ENCODE measurements at regions not wholly inside any gene's neighbourhood (a gene's known extent, or its start where the extent isn't known, plus 50 kb on each side); places are given as distances from the start of the nearest gene placed in this dataset.

GRCh38 chr1:90786709-90787108 lies 69.6 kb upstream of the BARHL2 start:
- Histone ChIP-seq H3K27me3 (ENCODE audit: control insufficient read depth, insufficient read depth, low read length) (peaks cover 3% of the 10 kb centered on the region; the same call in 1 of the 2 replicates), H3K27ac (ENCODE audit: low read length) (no peak overlapping the region), H3K4me1 (ENCODE audit: control insufficient read depth, insufficient read depth, low read length) (no peaks in the 10 kb centered on the region), H3K4me3 (ENCODE audit: low read depth in 2 of 2, low read length in 2 of 2) (no peak overlapping the region), H3K36me3 (ENCODE audit: control insufficient read depth, insufficient read depth, low read length) (no peaks in the 10 kb centered on the region), H3K9me3 (ENCODE audit: control insufficient read depth, insufficient read depth, low read depth, low read length) (no peaks in the 10 kb centered on the region)
- TF ChIP-seq TCF7L2 (IDR thresholded peaks at IDR 0.05; ENCODE audit: low read depth, low read length) (no peak), REST (IDR thresholded peaks at IDR 0.05; ENCODE audit: insufficient read depth in 1 of 2, low read depth in 2 of 2, low read length in 1 of 2) (no peak), POLR2AphosphoS5 (IDR thresholded peaks at IDR 0.05; ENCODE audit: low read depth, low read length) (no peak), CTCF (IDR thresholded peaks at IDR 0.05) (no peak), SIN3A (IDR thresholded peaks at IDR 0.05; ENCODE audit: borderline replicate concordance, insufficient read depth, low read depth, low read length) (no peak)
- ATAC-seq (no peak), DNase-seq (ENCODE audit: low read depth, low spot score) (no peak)
- intact Hi-C loops (cut with micrococcal nuclease; ENCODE audit: unreplicated experiment): no loop called here
- BruUV-seq (replicated peaks): no TSS peak
- CTCF ChIA-PET: no interaction called here
- POLR2A ChIA-PET: no interaction called here
- in situ Hi-C loops (cut with HindIII; ENCODE audit: low pct_unique_long_range_greater_than_20kb, low sequenced_read_pairs): no loop called here

DNA sequence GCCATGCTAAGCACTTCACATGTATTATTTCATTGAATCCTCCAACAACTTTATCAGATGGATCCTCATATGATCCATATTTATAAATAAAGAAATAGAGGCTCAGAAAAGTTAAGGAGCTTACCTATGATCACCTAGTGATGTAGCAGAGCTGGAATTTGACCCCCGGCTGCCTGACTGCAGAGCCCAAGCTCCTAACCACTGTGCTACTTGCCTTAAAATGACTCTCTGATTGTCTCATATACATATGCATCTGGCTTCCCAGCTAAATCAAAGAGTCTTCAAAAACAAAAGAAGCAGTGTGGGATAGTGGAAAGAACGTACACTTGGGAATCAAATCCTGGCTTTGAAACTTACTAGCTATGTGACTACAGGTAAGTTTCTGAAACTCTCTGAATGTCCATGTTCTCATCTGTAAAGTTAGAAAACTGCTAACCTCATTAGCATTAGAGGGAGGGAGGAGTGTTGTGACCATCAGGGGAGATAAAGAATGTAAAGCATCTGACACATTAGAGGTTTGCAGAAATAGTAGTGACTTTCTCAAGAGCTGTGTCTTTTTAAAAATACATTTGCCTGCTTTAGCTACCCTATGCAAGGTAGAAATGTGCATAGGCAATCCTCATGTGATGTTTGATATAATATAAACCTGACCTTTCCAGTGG lies 67.2 kb upstream of the BARHL2 start:
- TF ChIP-seq CTCF (IDR thresholded peaks at IDR 0.05): no peak
- no peak for TF ChIP-seq POLR2AphosphoS5 (IDR thresholded peaks at IDR 0.05; ENCODE audit: low read depth, low read length)
- no peak for TF ChIP-seq SIN3A (IDR thresholded peaks at IDR 0.05; ENCODE audit: borderline replicate concordance, insufficient read depth, low read depth, low read length)
- no peak for TF ChIP-seq REST (IDR thresholded peaks at IDR 0.05; ENCODE audit: insufficient read depth in 1 of 2, low read depth in 2 of 2, low read length in 1 of 2)
- no peak for TF ChIP-seq TCF7L2 (IDR thresholded peaks at IDR 0.05; ENCODE audit: low read depth, low read length)
- Histone ChIP-seq H3K27me3 (ENCODE audit: control insufficient read depth, insufficient read depth, low read length) (peaks cover 3% of the 10 kb centered on the region; the same call in 1 of the 2 replicates), H3K9me3 (ENCODE audit: control insufficient read depth, insufficient read depth, low read depth, low read length) (no peaks in the 10 kb centered on the region), H3K4me1 (ENCODE audit: control insufficient read depth, insufficient read depth, low read length) (no peaks in the 10 kb centered on the region), H3K36me3 (ENCODE audit: control insufficient read depth, insufficient read depth, low read length) (no peaks in the 10 kb centered on the region), H3K4me3 (ENCODE audit: low read depth in 2 of 2, low read length in 2 of 2) (no peak overlapping the region), H3K27ac (ENCODE audit: low read length) (no peak overlapping the region)
- ChIA-PET CTCF (no interaction called here), POLR2A (no interaction called here)
- in situ Hi-C loops (cut with HindIII; ENCODE audit: low pct_unique_long_range_greater_than_20kb, low sequenced_read_pairs): no loop called here
- no peak for ATAC-seq
- intact Hi-C loops (cut with micrococcal nuclease; ENCODE audit: unreplicated experiment): no loop called here
- no TSS peak for BruUV-seq (replicated peaks)
- DNase-seq (ENCODE audit: low read depth, low spot score): no peak
